Transverse colon (tissue), 4 donors: ENCODE measurements at regions not wholly inside any gene's neighbourhood (a gene's known extent, or its start where the extent isn't known, plus 50 kb on each side); places are given as distances from the start of the nearest gene placed in this dataset.
"Not testable (repeated sequence)": the region's sequence is repeated elsewhere in the genome, so short reads cannot be mapped to it uniquely, and the experiment has no call there.

Experiments
- DNase-seq: peaks from one replicate; pipeline ENCODE4 v3.0.0-alpha.2; 2019
- H3K27ac ChIP-seq, 4 donors: fragments of 200-600 bp; sonication (generic); 2 replicates each; pipeline ENCODE4 v1.5.1; 2016 to 2018; ENCODE audit warnings: inconsistent platforms in 4 of 4
- H3K27me3 ChIP-seq: fragments of 200-600 bp; sonication (generic); 2 replicates; pipeline ENCODE4 v1.5.1; 2017; ENCODE audit warnings: inconsistent platforms
- H3K36me3 ChIP-seq, 4 donors: fragments of 200-600 bp; sonication (generic); 2 replicates each; pipeline ENCODE4 v1.5.1; 2017 to 2019; ENCODE audit warnings: inconsistent platforms in 4 of 4
- H3K4me1 ChIP-seq, 4 donors: fragments of 200-600 bp; sonication (generic); 2 replicates each; pipeline ENCODE4 v1.5.1; 2017 to 2020; ENCODE audit warnings: inconsistent platforms in 4 of 4
- H3K4me3 ChIP-seq, 4 donors: fragments of 200-600 bp; sonication (generic); 1 replicate in 1 of 4; 2 replicates in 3 of 4; pipeline versions ENCODE4 v1.5.1 to v1.6.1; 2017 to 2019; ENCODE audit warnings: inconsistent platforms in 4 of 4
- H3K9me3 ChIP-seq, 2 donors: fragments of 200-600 bp; sonication (generic); 2 replicates each; pipeline ENCODE4 v1.5.1; 2017 to 2019; ENCODE audit warnings: inconsistent platforms in 2 of 2
- CTCF ChIP-seq, 5 experiments: fragments of 200-600 bp in 3 of 5; fragments of 450-650 bp in 2 of 5; sonication (generic) in 3 of 5; IDR thresholded peaks; 1 replicate in 2 of 5; 2 replicates in 3 of 5; pipeline ENCODE4 v1.5.1; 2016 to 2017; ENCODE audit warnings: antibody characterized with exemption in 5 of 5, inconsistent platforms in 3 of 5, mild to moderate bottlenecking in 2 of 5, moderate library complexity in 1 of 5
- EP300 ChIP-seq: sonication (generic); formaldehyde crosslinking; IDR thresholded peaks from one replicate; pipeline ENCODE4 v1.6.1; 2017; ENCODE audit warnings: antibody characterized with exemption, low read depth
- POLR2A ChIP-seq: fragments of 450-650 bp; IDR thresholded peaks from one replicate; pipeline ENCODE4 v1.6.1; 2016; ENCODE audit warnings: antibody characterized with exemption, mild to moderate bottlenecking, moderate library complexity
- POLR2AphosphoS5 ChIP-seq, 3 donors: sonication (generic); formaldehyde crosslinking; IDR thresholded peaks; one replicate each; pipeline ENCODE4 v1.6.1; 2016; ENCODE audit warnings: antibody characterized with exemption in 3 of 3
- WGBS, 2 donors: methylation state at CpG; one replicate each; pipeline ENCODE4 v1.1.5; 2018; ENCODE audit warnings: low coverage in 1 of 2; 5-methylcytosine and 5-hydroxymethylcytosine counted together
- in situ Hi-C, 4 donors: fragments of 200-750 bp; cut with MboI; loops; one replicate each; pipeline versions ENCODE4 v1.15.0 to v1.15.1; 2017; ENCODE audit warnings: low sequenced_read_pairs in 3 of 4, low pct_ligation_motif_present in 1 of 4, low pct_unique_long_range_greater_than_20kb in 1 of 4
- intact Hi-C: fragments of 100-400 bp; cut with DNase I; formaldehyde crosslinking; loops from one replicate; pipeline ENCODE4 v1.15.1; 2023; ENCODE audit warnings: low total_unique reads

GRCh38 chr19:34049944-34050343, 122.4 kb upstream of the LSM14A start:
- intact Hi-C loops: loop anchor here (10.0 kb wide), 1 partner anchor 95 kb away; no protein-coding TSS in a partner anchor
- 81 to 84% methylated on average over 3 of the region's 3 CpGs for whole genome bisulfite sequencing, 2 donors

GRCh38 chr19:34050430-34050829, 121.9 kb upstream of the LSM14A start:
- H3K9me3 ChIP-seq, H3K36me3 ChIP-seq, H3K4me1 ChIP-seq, H3K4me3 ChIP-seq, in situ Hi-C loops, H3K27ac ChIP-seq, DNase-seq, intact Hi-C loops: not testable (repeated sequence)
- WGBS, 2 donors: 71 to 77% methylated on average over 3 of the region's 3 CpGs
- H3K27me3 ChIP-seq: peaks cover 14% of the 10 kb centered on the region

More at GRCh38 chr19:34049944-34050343, 122.4 kb upstream of the LSM14A start:
- Histone ChIP-seq H3K27me3 (peaks cover 12% of the 10 kb centered on the region), H3K4me1 (no peaks in the 10 kb centered on the region), H3K27ac (no peak overlapping the region), H3K9me3 (no peaks in the 10 kb centered on the region), H3K36me3 (no peaks in the 10 kb centered on the region), H3K4me3 (no peak overlapping the region)
- TF ChIP-seq CTCF (IDR thresholded peaks at IDR 0.05) (no peak), POLR2AphosphoS5 (IDR thresholded peaks at IDR 0.05) (no peak), EP300 (no peak)
- no peak for DNase-seq
- in situ Hi-C loops: no loop called here

- WGBS, 2 donors: 67 to 86% methylated on average over 2 to 3 of the region's 3 CpGs
- in situ Hi-C loops: no loop called here
Observed at GRCh38 chr19:34051255-34051654, 121.0 kb upstream of the LSM14A start.

DNA sequence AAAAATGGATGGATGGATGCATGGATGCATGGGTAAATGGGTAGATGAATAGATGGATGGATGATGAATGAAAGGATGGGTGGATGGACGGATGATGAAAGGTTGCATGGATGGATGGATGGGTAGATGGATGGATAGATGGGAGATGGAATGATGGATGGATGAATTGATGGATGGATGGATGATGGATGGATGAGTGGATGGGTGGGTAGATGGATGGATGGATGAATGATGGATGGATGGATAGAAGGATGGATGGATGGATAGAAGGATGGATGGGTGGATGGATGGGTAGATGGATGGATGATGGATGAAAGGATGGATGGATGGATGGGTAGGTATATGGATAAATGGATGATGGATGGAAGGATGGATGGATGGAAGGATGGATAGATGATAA, 115.1 kb upstream of the LSM14A start:
- H3K9me3 ChIP-seq: no peaks in the 10 kb centered on the region
- H3K27me3 ChIP-seq: peaks cover 4% of the 10 kb centered on the region
- no peaks in the 10 kb centered on the region for H3K4me1 ChIP-seq
- intact Hi-C loops (no loop called here), in situ Hi-C loops (no loop called here)
- no peak overlapping the region for H3K4me3 ChIP-seq
- no peak for TF ChIP-seq CTCF (IDR thresholded peaks at IDR 0.05)
- TF ChIP-seq POLR2AphosphoS5 (IDR thresholded peaks at IDR 0.05): no peak
- no peak for TF ChIP-seq EP300
- TF ChIP-seq POLR2A: no peak
- no peaks in the 10 kb centered on the region for H3K36me3 ChIP-seq
- no peak overlapping the region for H3K27ac ChIP-seq
- DNase-seq: no peak
- WGBS, 2 donors: 89 to 100% methylated on average over 1 of the region's 1 CpG

More at GRCh38 chr19:34051255-34051654, 121.0 kb upstream of the LSM14A start:
- intact Hi-C loops: no loop called here
- H3K4me3 ChIP-seq: no peak overlapping the region
- no peaks in the 10 kb centered on the region for H3K4me1 ChIP-seq
- H3K27ac ChIP-seq: no peak overlapping the region
- no peaks in the 10 kb centered on the region for H3K36me3 ChIP-seq
- peaks cover 16% of the 10 kb centered on the region for H3K27me3 ChIP-seq
- no peak for TF ChIP-seq CTCF (IDR thresholded peaks at IDR 0.05)
- TF ChIP-seq POLR2AphosphoS5 (IDR thresholded peaks at IDR 0.05): no peak
- no peak for TF ChIP-seq EP300
- TF ChIP-seq POLR2A: no peak
- DNase-seq: no peak
- H3K9me3 ChIP-seq: no peaks in the 10 kb centered on the region

- H3K9me3 ChIP-seq: no peaks in the 10 kb centered on the region
- DNase-seq: no peak
- no peak overlapping the region for H3K27ac ChIP-seq
- H3K36me3 ChIP-seq: no peaks in the 10 kb centered on the region
- TF ChIP-seq POLR2AphosphoS5 (IDR thresholded peaks at IDR 0.05): no peak
- no peak for TF ChIP-seq EP300
- TF ChIP-seq CTCF (IDR thresholded peaks at IDR 0.05): no peak
- TF ChIP-seq POLR2A: no peak
- intact Hi-C loops (no loop called here), in situ Hi-C loops (no loop called here)
- no peaks in the 10 kb centered on the region for H3K4me1 ChIP-seq
- 32 to 47% methylated on average over 9 to 14 of the region's 14 CpGs for WGBS, 2 donors
- H3K4me3 ChIP-seq: no peak overlapping the region
- H3K27me3 ChIP-seq: peaks cover 28% of the 10 kb centered on the region
Observed at GRCh38 chr19:34066007-34066643, 106.2 kb upstream of the LSM14A start.
